HG02938 (cell line): ENCODE measurements at regions not wholly inside any gene's neighbourhood (a gene's known extent, or its start where the extent isn't known, plus 50 kb on each side); places are given as distances from the start of the nearest gene placed in this dataset.
"Not testable (repeated sequence)": the region's sequence is repeated elsewhere in the genome, so short reads cannot be mapped to it uniquely, and the experiment has no call there.

Experiments used
- ATAC-seq: cut with Tn5 transposase; IDR thresholded peaks from one replicate; pipeline ENCODE4 v1.9.1; 2021; ENCODE audit warnings: mild to moderate bottlenecking, moderate library complexity; ENCODE audit not compliant: unreplicated experiment

DNA sequence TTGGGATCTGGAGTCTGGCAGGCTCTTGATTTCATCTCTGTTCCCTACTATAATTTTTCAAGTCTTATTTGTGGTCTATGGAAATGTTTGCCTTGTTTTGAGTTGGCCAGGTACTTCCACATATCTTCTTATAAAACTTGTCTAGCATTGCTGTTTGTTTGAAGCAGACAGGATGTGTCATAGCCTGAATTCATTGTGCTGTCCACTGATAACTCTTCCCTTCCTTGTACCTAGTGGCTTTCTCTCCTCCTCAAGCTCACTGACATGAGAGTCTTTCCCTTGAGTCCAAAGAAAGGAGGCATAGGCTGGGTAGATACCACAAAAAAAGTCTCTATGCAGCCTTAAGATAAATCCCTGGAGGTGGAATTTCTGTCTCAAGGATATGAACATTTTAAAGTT, 59.2 kb upstream of the FAM241A start:
- no peak for ATAC-seq

DNA sequence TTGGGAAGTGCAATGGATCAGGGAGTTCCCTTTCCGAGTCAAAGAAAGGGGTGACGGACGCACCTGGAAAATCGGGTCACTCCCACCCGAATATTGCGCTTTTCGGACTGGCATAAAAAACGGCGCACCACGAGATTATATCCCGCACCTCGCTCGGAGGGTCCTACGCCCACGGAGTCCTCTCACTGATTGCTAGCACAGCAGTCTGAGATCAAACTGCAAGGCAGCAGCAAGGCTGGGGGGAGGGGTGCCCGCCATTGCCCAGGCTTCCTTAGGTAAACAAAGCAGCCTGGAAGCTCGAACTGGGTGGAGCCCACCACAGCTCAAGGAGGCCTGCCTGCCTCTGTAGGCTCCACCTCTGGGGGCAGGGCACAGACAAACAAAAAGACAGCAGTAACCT, 58.6 kb upstream of the FAM241A start:
- ATAC-seq = not testable (repeated sequence)

DNA sequence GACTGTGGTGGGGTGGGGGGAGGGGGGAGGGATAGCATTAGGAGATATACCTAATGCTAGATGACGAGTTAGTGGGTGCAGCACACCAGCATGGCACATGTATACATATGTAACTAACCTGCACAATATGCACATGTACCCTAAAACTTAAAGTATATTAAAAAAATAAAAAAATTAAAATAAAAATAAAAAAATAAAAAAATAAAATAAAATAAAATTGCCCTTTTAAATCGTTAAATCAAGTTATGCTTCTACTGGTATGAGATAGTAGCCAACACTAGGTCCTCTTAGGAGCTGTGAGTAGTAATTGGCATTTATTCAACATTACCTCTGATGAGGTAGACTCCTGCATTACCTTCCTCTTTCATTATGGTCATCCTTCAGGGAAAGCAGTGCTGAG, 52.9 kb upstream of the FAM241A start:
- ATAC-seq = not testable (repeated sequence)

GRCh38 chr4:112093636-112094202, 51.5 kb upstream of the FAM241A start:
- no peak for ATAC-seq

GRCh38 chr4:112094330-112094729, 50.9 kb upstream of the FAM241A start:
- no peak for ATAC-seq
